ENCODE measurements at regions not wholly inside any gene's neighbourhood (a gene's known extent, or its start where the extent isn't known, plus 50 kb on each side); places are given as distances from the start of the nearest gene placed in this dataset.

GRCh38 chr4:138111462-138112000, 130.6 kb downstream of the SLC7A11 start:
- no peaks in the 10 kb centered on the region for H3K9me3 ChIP-seq (ENCODE audit: control insufficient read depth, insufficient read depth, low read depth, low read length)
- no peak overlapping the region for H3K27ac ChIP-seq (ENCODE audit: extremely low read depth, low read depth, low read length)
- POLR2A ChIA-PET: no interaction called here
- no peaks in the 10 kb centered on the region for H3K36me3 ChIP-seq (ENCODE audit: control insufficient read depth in 2 of 2, insufficient read depth in 1 of 2, low read length in 2 of 2)
- CTCF ChIA-PET: interaction anchor here (0.6 to 1.6 kb wide), 2 partner anchors 21 to 966 kb away, joined by 3 to 7 read pairs; no protein-coding TSS in a partner anchor
- TF ChIP-seq ZNF768 (tag by site-specific recombination; IDR thresholded peaks at IDR 0.05) (no peak), SCRT1 (tag by site-specific recombination; IDR thresholded peaks at IDR 0.05; ENCODE audit: borderline replicate concordance) (no peak), ZNF792 (tag by site-specific recombination; IDR thresholded peaks at IDR 0.05) (no peak), ZSCAN30 (tag by site-specific recombination; IDR thresholded peaks at IDR 0.05) (no peak), PRDM10 (tag by site-specific recombination; IDR thresholded peaks at IDR 0.05) (no peak), ZBTB44 (tag by site-specific recombination; IDR thresholded peaks at IDR 0.05) (no peak), ZNF350 (tag by site-specific recombination; IDR thresholded peaks at IDR 0.05) (no peak), ZNF692 (tag by site-specific recombination; IDR thresholded peaks at IDR 0.05) (no peak), ZNF830 (tag by site-specific recombination; IDR thresholded peaks at IDR 0.05; ENCODE audit: low read depth) (no peak)
- TF ChIP-seq, protein P1, sequence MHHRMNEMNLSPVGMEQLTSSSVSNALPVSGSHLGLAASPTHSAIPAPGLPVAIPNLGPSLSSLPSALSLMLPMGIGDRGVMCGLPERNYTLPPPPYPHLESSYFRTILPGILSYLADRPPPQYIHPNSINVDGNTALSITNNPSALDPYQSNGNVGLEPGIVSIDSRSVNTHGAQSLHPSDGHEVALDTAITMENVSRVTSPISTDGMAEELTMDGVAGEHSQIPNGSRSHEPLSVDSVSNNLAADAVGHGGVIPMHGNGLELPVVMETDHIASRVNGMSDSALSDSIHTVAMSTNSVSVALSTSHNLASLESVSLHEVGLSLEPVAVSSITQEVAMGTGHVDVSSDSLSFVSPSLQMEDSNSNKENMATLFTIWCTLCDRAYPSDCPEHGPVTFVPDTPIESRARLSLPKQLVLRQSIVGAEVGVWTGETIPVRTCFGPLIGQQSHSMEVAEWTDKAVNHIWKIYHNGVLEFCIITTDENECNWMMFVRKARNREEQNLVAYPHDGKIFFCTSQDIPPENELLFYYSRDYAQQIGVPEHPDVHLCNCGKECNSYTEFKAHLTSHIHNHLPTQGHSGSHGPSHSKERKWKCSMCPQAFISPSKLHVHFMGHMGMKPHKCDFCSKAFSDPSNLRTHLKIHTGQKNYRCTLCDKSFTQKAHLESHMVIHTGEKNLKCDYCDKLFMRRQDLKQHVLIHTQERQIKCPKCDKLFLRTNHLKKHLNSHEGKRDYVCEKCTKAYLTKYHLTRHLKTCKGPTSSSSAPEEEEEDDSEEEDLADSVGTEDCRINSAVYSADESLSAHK (tag by site-specific recombination; IDR thresholded peaks at IDR 0.05): no peak
- H3K4me1 ChIP-seq (ENCODE audit: control insufficient read depth, insufficient read depth, low read length): no peaks in the 10 kb centered on the region
- H3K4me3 ChIP-seq (ENCODE audit: low read depth, low read length): no peak overlapping the region

DNA sequence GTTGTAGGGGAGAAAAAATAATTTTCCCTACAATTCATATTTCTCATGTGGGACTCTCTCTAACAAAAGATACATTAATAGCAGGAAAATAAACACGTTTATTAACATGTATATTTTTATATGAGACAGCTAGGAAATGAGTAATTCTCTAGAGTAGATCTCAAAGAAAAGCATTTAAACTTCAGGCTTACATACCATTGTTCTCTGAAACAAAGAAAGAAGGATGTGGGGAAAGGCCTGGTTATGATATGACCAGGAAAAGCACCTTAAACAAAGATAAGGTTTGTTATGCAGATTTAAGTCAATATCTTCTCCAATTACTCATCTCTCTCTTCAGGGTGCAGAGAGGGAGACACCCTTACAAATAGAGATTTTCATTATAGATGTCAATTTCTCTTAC, 131.3 kb downstream of the SLC7A11 start:
- CTCF ChIA-PET: interaction anchor here (1.6 kb wide), 1 partner anchor 20 kb away, joined by 7 read pairs; no protein-coding TSS in a partner anchor
- POLR2A ChIA-PET: no interaction called here
- no peaks in the 10 kb centered on the region for H3K4me1 ChIP-seq (ENCODE audit: control insufficient read depth, insufficient read depth, low read length)
- no peaks in the 10 kb centered on the region for H3K9me3 ChIP-seq (ENCODE audit: control insufficient read depth, insufficient read depth, low read depth, low read length)
- H3K36me3 ChIP-seq (ENCODE audit: control insufficient read depth in 2 of 2, insufficient read depth in 1 of 2, low read length in 2 of 2): no peaks in the 10 kb centered on the region
- H3K27ac ChIP-seq (ENCODE audit: extremely low read depth, low read depth, low read length): no peak overlapping the region
- H3K4me3 ChIP-seq (ENCODE audit: low read depth, low read length): no peak overlapping the region
- no peak for TF ChIP-seq ZNF704 (tag by site-specific recombination; IDR thresholded peaks at IDR 0.05)
- no peak for TF ChIP-seq ZNF624 (tag by site-specific recombination; IDR thresholded peaks at IDR 0.05)
- TF ChIP-seq, protein P2, sequence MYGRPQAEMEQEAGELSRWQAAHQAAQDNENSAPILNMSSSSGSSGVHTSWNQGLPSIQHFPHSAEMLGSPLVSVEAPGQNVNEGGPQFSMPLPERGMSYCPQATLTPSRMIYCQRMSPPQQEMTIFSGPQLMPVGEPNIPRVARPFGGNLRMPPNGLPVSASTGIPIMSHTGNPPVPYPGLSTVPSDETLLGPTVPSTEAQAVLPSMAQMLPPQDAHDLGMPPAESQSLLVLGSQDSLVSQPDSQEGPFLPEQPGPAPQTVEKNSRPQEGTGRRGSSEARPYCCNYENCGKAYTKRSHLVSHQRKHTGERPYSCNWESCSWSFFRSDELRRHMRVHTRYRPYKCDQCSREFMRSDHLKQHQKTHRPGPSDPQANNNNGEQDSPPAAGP (tag by site-specific recombination; IDR thresholded peaks at IDR 0.05): no peak
- no peak for TF ChIP-seq OVOL3 (tag by site-specific recombination; IDR thresholded peaks at IDR 0.05)
- TF ChIP-seq ZNF155 (tag by site-specific recombination; IDR thresholded peaks at IDR 0.05): no peak
- no peak for TF ChIP-seq PRDM10 (tag by site-specific recombination; IDR thresholded peaks at IDR 0.05)
- no peak for TF ChIP-seq ZNF221 (tag by site-specific recombination; IDR thresholded peaks at IDR 0.05; ENCODE audit: borderline replicate concordance)
- TF ChIP-seq ZNF175 (tag by site-specific recombination; IDR thresholded peaks at IDR 0.05): no peak
- no peak for TF ChIP-seq MZF1 (tag by site-specific recombination; IDR thresholded peaks at IDR 0.05; ENCODE audit: borderline replicate concordance)

All from HEK293 (cell line).